H1 (cell line): ENCODE measurements at regions not wholly inside any gene's neighbourhood (a gene's known extent, or its start where the extent isn't known, plus 50 kb on each side); places are given as distances from the start of the nearest gene placed in this dataset.

ENCODE experiments used
- CTCF ChIA-PET: fragments of 300-600 bp; sonication (Branson Sonifier 250); formaldehyde crosslinking; loops from one replicate; lab custom pipeline; 2021; ENCODE audit not compliant: partially characterized antibody; lab: Charles Lee
- POLR2A ChIA-PET: fragments of 300-600 bp; sonication (Branson Sonifier 250); formaldehyde crosslinking; loops from one replicate; lab custom pipeline; 2021; ENCODE audit warnings: inconsistent platforms; ENCODE audit not compliant: partially characterized antibody; lab: Charles Lee
- DNase-seq, 2 experiments: peaks; one replicate each; pipeline versions ENCODE4 v3.0.0 to v3.0.0-alpha.2; 2010 to 2022; ENCODE audit warnings: low spot score in 2 of 2, low read depth in 1 of 2, mixed read lengths in 1 of 2
- FAIRE-seq: peaks from 2 replicates; lab custom pipeline; 2011; peaks lifted over from hg19 to GRCh38; lab: Jason Lieb, UNC
- H2AFZ ChIP-seq: 2 replicates; pipeline ENCODE4 v1.8.1; 2012; ENCODE audit warnings: low read length, inconsistent platforms
- H2AK5ac ChIP-seq: 2 replicates; pipeline ENCODE4 v1.6.1; 2013; ENCODE audit warnings: low read depth, low read length
- H2BK120ac ChIP-seq: replicated peaks from 2 replicates; pipeline ENCODE3; 2013; ENCODE audit warnings: low read depth, low read length, inconsistent platforms
- H2BK12ac ChIP-seq: 2 replicates; pipeline ENCODE4 v1.6.1; 2013; ENCODE audit warnings: low read depth, low read length
- H2BK15ac ChIP-seq: 2 replicates; pipeline ENCODE4 v1.6.1; 2013; ENCODE audit warnings: low read length
- H2BK20ac ChIP-seq: 2 replicates; pipeline ENCODE4 v1.6.1; 2013; ENCODE audit warnings: low read length
- H2BK5ac ChIP-seq: 2 replicates; pipeline ENCODE4 v1.6.1; 2013; ENCODE audit warnings: low read depth, low read length
- H3K14ac ChIP-seq: 2 replicates; pipeline ENCODE4 v1.6.1; 2013; ENCODE audit warnings: inconsistent platforms; ENCODE audit not compliant: insufficient read length
- H3K18ac ChIP-seq: 2 replicates; pipeline ENCODE4 v1.6.1; 2013; ENCODE audit warnings: low read length; ENCODE audit errors: extremely low read depth
- H3K23ac ChIP-seq: 2 replicates; pipeline ENCODE4 v1.6.1; 2013; ENCODE audit warnings: inconsistent platforms; ENCODE audit not compliant: insufficient read length
- H3K23me2 ChIP-seq: 2 replicates; pipeline ENCODE4 v1.6.1; 2013; ENCODE audit warnings: low read depth, low read length
- H3K27ac ChIP-seq: 2 replicates; pipeline ENCODE4 v1.6.1; 2011; ENCODE audit warnings: low read depth, low read length, inconsistent platforms
- H3K27me3 ChIP-seq, 4 experiments: replicated peaks in 1 of 4; 1 replicate in 1 of 4; 2 replicates in 3 of 4; pipeline versions ENCODE4 v1.6.1 to v1.8.1; 2011 to 2013; ENCODE audit warnings: low read length in 3 of 4, mild to moderate bottlenecking in 3 of 4, inconsistent platforms in 2 of 4, mixed read lengths in 2 of 4, moderate library complexity in 1 of 4; ENCODE audit not compliant: control insufficient read depth in 3 of 4, insufficient read depth in 3 of 4; ENCODE audit errors: extremely low read depth in 1 of 4
- H3K36me3 ChIP-seq, 4 experiments: 2 replicates each; pipeline versions ENCODE4 v1.6.1 to v1.8.1; 2011 to 2013; ENCODE audit warnings: mild to moderate bottlenecking in 4 of 4, low read length in 3 of 4, moderate library complexity in 2 of 4, control low read depth in 1 of 4, inconsistent platforms in 1 of 4; ENCODE audit not compliant: insufficient read depth in 4 of 4, control insufficient read depth in 2 of 4
- H3K4ac ChIP-seq: replicated peaks from 2 replicates; pipeline ENCODE3; 2013; ENCODE audit warnings: low read length, low read depth, mixed read lengths, inconsistent platforms; ENCODE audit not compliant: insufficient read length
- H3K4me1 ChIP-seq, 4 experiments: replicated peaks in 1 of 4; 1 replicate in 1 of 4; 2 replicates in 3 of 4; pipeline versions ENCODE4 v1.6.1 to v1.8.1; 2011 to 2013; ENCODE audit warnings: low read length in 3 of 4, inconsistent platforms in 2 of 4, mixed read lengths in 1 of 4; ENCODE audit not compliant: insufficient read depth in 4 of 4, control insufficient read depth in 3 of 4
- H3K4me2 ChIP-seq, 2 experiments: 2 replicates each; pipeline versions ENCODE4 v1.6.1 to v1.8.1; 2011 to 2013; ENCODE audit warnings: low read depth in 2 of 2, low read length in 2 of 2, control low read depth in 1 of 2, inconsistent platforms in 1 of 2, mild to moderate bottlenecking in 1 of 2; ENCODE audit not compliant: insufficient read depth in 1 of 2
- H3K4me3 ChIP-seq, 4 experiments: fragments of 200-600, 300-600 bp in 1 of 4; sonication (generic), shearing (Covaris generic), sonication (Bioruptor Twin) in 1 of 4; 2 replicates each; pipeline versions ENCODE4 v1.5.1 to v1.8.1; 2011 to 2016; ENCODE audit warnings: low read length in 4 of 4, low read depth in 3 of 4, control low read depth in 2 of 4, inconsistent platforms in 2 of 4, mild to moderate bottlenecking in 2 of 4, mixed read lengths in 1 of 4, moderate library complexity in 1 of 4; ENCODE audit not compliant: insufficient read depth in 2 of 4; ENCODE audit errors: extremely low read depth in 1 of 4
- H3K56ac ChIP-seq: replicated peaks from 2 replicates; pipeline ENCODE3; 2013; ENCODE audit warnings: low read depth, mild to moderate bottlenecking, mixed read lengths, low read length, inconsistent platforms; ENCODE audit not compliant: insufficient read length
- H3K79me1 ChIP-seq: 2 replicates; pipeline ENCODE4 v1.6.1; 2013; ENCODE audit warnings: low read depth, low read length, control low read depth
- H3K79me2 ChIP-seq, 2 experiments: 2 replicates each; pipeline versions ENCODE4 v1.6.1 to v1.8.1; 2012 to 2013; ENCODE audit warnings: low read length in 2 of 2, mild to moderate bottlenecking in 2 of 2, inconsistent platforms in 1 of 2; ENCODE audit not compliant: insufficient read depth in 2 of 2, control insufficient read depth in 1 of 2
- H3K9ac ChIP-seq, 4 experiments: replicated peaks in 1 of 4; 1 replicate in 1 of 4; 2 replicates in 3 of 4; pipeline versions ENCODE4 v1.6.1 to v1.8.1; 2011 to 2013; ENCODE audit warnings: low read depth in 3 of 4, low read length in 3 of 4, control low read depth in 2 of 4, mild to moderate bottlenecking in 2 of 4, moderate library complexity in 2 of 4, inconsistent platforms in 1 of 4; ENCODE audit errors: extremely low read depth in 1 of 4
- H3K9me3 ChIP-seq, 2 experiments: 2 replicates each; pipeline versions ENCODE4 v1.6.1 to v1.8.1; 2012 to 2013; ENCODE audit warnings: mild to moderate bottlenecking in 2 of 2, moderate library complexity in 2 of 2, control low read depth in 1 of 2, inconsistent platforms in 1 of 2, low read depth in 1 of 2, low read length in 1 of 2, mixed read lengths in 1 of 2; ENCODE audit not compliant: insufficient read depth in 2 of 2
- H4K20me1 ChIP-seq, 2 experiments: replicated peaks in 1 of 2; 2 replicates each; pipeline versions ENCODE3 to v1.8.1; 2011 to 2013; ENCODE audit warnings: inconsistent platforms in 2 of 2, low read length in 2 of 2, mild to moderate bottlenecking in 1 of 2; ENCODE audit not compliant: insufficient read depth in 2 of 2, control insufficient read depth in 1 of 2
- H4K5ac ChIP-seq: 2 replicates; pipeline ENCODE4 v1.6.1; 2013; ENCODE audit warnings: low read length, low read depth, mixed read lengths, inconsistent platforms; ENCODE audit not compliant: insufficient read length
- H4K8ac ChIP-seq: 2 replicates; pipeline ENCODE4 v1.8.0; 2013; ENCODE audit warnings: mild to moderate bottlenecking, moderate library complexity, low read length, inconsistent platforms; ENCODE audit not compliant: insufficient read depth; ENCODE audit errors: extremely low read depth
- H4K91ac ChIP-seq: replicated peaks from 2 replicates; pipeline ENCODE3; 2013; ENCODE audit warnings: low read length, mixed read lengths, inconsistent platforms; ENCODE audit not compliant: insufficient read length
- JUN ChIP-seq: IDR thresholded peaks from 2 replicates; pipeline ENCODE4 v1.6.1; 2011; ENCODE audit warnings: low read depth, mild to moderate bottlenecking, improper control_type of control experiment, low read length
- KDM5A ChIP-seq: fragments of 200-600 bp; IDR thresholded peaks from 2 replicates; pipeline ENCODE4 v1.7.1; 2012; ENCODE audit warnings: mild to moderate bottlenecking, low read length, inconsistent platforms, mixed read lengths
- MAFK ChIP-seq: IDR thresholded peaks from 2 replicates; pipeline ENCODE4 v1.6.1; 2012; ENCODE audit warnings: low read depth, mild to moderate bottlenecking, improper control_type of control experiment, low read length
- RBBP5 ChIP-seq: IDR thresholded peaks from 2 replicates; pipeline ENCODE4 v1.7.1; 2012; ENCODE audit warnings: low read depth, mild to moderate bottlenecking, inconsistent platforms, low read length, moderate library complexity, borderline replicate concordance
- RFX5 ChIP-seq: IDR thresholded peaks from 2 replicates; pipeline ENCODE4 v1.6.1; 2011; ENCODE audit warnings: low read depth, low read length, improper control_type of control experiment, borderline replicate concordance
- SP4 ChIP-seq: IDR thresholded peaks from 2 replicates; pipeline ENCODE4 v1.6.1; 2012; ENCODE audit warnings: low read length, inconsistent platforms
- WGBS, 2 experiments: shearing (Covaris generic) in 1 of 2; methylation state at CpG; one replicate each; pipeline versions ENCODE4 v1.1.6 to v1.1.7; 2013 to 2015; ENCODE audit warnings: low lambda C conversion rate in 2 of 2, mixed read lengths in 2 of 2, inconsistent platforms in 1 of 2, low coverage in 1 of 2, missing lambda C conversion rate in 1 of 2; ENCODE audit not compliant: insufficient replicate concordance in 2 of 2, insufficient coverage in 1 of 2, insufficient read length in 1 of 2; ENCODE audit errors: extremely low coverage in 1 of 2, missing lambda C conversion rate in 1 of 2; 5-methylcytosine and 5-hydroxymethylcytosine counted together
- TF ChIP-seq, protein P1 (sequence below): IDR thresholded peaks from 2 replicates; pipeline ENCODE4 v1.6.1; 2012; ENCODE audit warnings: inconsistent platforms
- TF ChIP-seq, protein P2 (sequence below): IDR thresholded peaks from 2 replicates; pipeline ENCODE4 v1.6.1; 2012; ENCODE audit warnings: inconsistent platforms
- TF ChIP-seq, protein P3 (sequence below): IDR thresholded peaks from 2 replicates; pipeline ENCODE4 v1.6.1; 2011; ENCODE audit warnings: low read length, improper control_type of control experiment
- TF ChIP-seq, protein P4 (sequence below): IDR thresholded peaks from 2 replicates; pipeline ENCODE4 v1.6.1; 2011; ENCODE audit warnings: low read depth, mild to moderate bottlenecking, low read length; ENCODE audit not compliant: insufficient read depth

DNA sequence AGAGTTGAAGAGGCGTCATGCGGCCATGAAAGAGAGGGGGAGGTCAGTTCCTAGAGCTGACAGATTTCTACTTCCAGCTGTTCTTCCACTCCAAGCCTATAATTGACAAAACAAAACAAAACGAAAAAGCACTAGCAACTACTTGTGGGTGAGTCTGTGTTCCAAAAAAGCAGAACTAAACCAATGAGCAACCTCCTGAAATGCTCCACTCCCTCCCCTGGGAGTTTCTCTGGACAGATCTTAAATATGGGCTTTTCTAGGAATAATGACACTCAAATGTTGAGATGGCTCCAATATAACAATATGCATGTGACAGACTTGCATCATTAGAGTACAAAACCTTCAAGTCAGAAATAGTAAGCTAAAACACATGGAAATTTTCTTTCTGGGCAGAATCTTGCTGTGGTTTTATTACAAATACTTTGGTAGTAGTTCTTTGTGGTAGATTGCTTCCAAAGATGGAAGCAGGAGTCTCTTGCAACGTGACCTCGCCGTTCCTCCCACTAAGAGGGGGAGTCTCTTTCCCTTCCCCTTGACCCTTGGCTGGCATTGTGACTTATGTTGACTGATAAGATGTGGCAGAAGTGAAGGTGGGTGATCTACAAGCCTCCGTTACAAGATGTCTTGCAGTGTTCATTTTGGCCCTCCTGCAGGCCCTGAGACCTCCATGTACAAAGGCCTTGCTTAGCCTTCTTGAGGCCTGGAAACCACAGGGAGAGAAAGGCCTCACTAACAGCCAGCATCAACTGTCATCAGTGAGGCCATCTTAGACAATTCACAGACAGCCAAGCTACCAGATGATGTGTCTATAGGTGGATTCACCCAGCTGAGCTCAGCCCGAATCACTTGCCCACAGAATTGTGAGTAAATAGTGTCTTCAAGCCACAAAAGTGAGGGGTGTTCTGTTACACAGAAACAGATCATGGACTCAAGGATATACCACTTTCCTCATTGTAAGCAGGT, 173.1 kb upstream of the RFC3 start:
- no peak for FAIRE-seq
- Histone ChIP-seq H3K36me3 (no peaks in the 10 kb centered on the region), H2BK120ac (no peak overlapping the region), H3K23me2 (no peaks in the 10 kb centered on the region), H3K56ac (no peak overlapping the region), H3K79me1 (no peaks in the 10 kb centered on the region), H3K79me2 (no peaks in the 10 kb centered on the region), H4K5ac (no peak overlapping the region), H3K4ac (no peak overlapping the region), H3K4me3 (no peak overlapping the region), H3K4me1 (peaks cover 2 to 10% (median 5%) of the 10 kb centered on the region in 4 experiments; a peak in 4 of 7 replicates), H3K18ac (no peak overlapping the region), H2BK20ac (no peak overlapping the region), H3K14ac (no peak overlapping the region), H2BK15ac (no peak overlapping the region), H3K9ac (no peak overlapping the region), H4K91ac (no peak overlapping the region), H2BK5ac (no peak overlapping the region), H2BK12ac (no peak overlapping the region; the same call in 1 of the 2 replicates), H2AFZ (no peak overlapping the region), H4K8ac (no peak overlapping the region), H3K9me3 (no peaks in the 10 kb centered on the region), H4K20me1 (no peaks in the 10 kb centered on the region), H3K4me2 (no peak overlapping the region), H2AK5ac (no peak overlapping the region), H3K23ac (no peak overlapping the region), H3K27ac (no peak overlapping the region), H3K27me3 (no peaks in the 10 kb centered on the region)
- DNase-seq: no peak
- CTCF ChIA-PET: no interaction called here
- POLR2A ChIA-PET: no interaction called here
- 88% methylated on average over 8 of the region's 8 CpGs; no CpG with 5 or more reads in 1 of the 2 experiments for WGBS, 2 experiments
- TF ChIP-seq, protein P1, sequence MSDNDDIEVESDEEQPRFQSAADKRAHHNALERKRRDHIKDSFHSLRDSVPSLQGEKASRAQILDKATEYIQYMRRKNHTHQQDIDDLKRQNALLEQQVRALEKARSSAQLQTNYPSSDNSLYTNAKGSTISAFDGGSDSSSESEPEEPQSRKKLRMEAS: no peak
- TF ChIP-seq, protein P2, sequence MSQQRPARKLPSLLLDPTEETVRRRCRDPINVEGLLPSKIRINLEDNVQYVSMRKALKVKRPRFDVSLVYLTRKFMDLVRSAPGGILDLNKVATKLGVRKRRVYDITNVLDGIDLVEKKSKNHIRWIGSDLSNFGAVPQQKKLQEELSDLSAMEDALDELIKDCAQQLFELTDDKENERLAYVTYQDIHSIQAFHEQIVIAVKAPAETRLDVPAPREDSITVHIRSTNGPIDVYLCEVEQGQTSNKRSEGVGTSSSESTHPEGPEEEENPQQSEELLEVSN: no peak
- TF ChIP-seq, protein P3, sequence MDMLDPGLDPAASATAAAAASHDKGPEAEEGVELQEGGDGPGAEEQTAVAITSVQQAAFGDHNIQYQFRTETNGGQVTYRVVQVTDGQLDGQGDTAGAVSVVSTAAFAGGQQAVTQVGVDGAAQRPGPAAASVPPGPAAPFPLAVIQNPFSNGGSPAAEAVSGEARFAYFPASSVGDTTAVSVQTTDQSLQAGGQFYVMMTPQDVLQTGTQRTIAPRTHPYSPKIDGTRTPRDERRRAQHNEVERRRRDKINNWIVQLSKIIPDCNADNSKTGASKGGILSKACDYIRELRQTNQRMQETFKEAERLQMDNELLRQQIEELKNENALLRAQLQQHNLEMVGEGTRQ: no peak
- TF ChIP-seq MAFK: no peak
- TF ChIP-seq RFX5: no peak
- TF ChIP-seq SP4: no peak
- no peak for TF ChIP-seq JUN
- TF ChIP-seq, protein P4, sequence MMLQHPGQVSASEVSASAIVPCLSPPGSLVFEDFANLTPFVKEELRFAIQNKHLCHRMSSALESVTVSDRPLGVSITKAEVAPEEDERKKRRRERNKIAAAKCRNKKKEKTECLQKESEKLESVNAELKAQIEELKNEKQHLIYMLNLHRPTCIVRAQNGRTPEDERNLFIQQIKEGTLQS: no peak
- TF ChIP-seq RBBP5: no peak
- TF ChIP-seq KDM5A: no peak
